Mesothelial cell of epicardium (in vitro differentiated cells): ENCODE measurements at regions not wholly inside any gene's neighbourhood (a gene's known extent, or its start where the extent isn't known, plus 50 kb on each side); places are given as distances from the start of the nearest gene placed in this dataset.

Experiments
- DNase-seq, 2 experiments: peaks; one replicate each; pipeline ENCODE4 v3.0.0; 2021; ENCODE audit warnings: low spot score in 2 of 2; ENCODE audit not compliant: unreplicated experiment in 2 of 2
- H3K27ac Mint-ChIP-seq: 2 replicates; pipeline ENCODE4 v1.8.0; 2021; ENCODE audit warnings: mixed read lengths
- H3K27me3 Mint-ChIP-seq: 2 replicates; pipeline ENCODE4 v1.8.0; 2021; ENCODE audit warnings: low read depth, mixed read lengths
- H3K36me3 Mint-ChIP-seq: 2 replicates; pipeline ENCODE4 v1.8.0; 2021; ENCODE audit warnings: mixed read lengths
- H3K4me1 Mint-ChIP-seq: 2 replicates; pipeline ENCODE4 v1.8.0; 2021; ENCODE audit warnings: mixed read lengths
- H3K4me3 Mint-ChIP-seq: 2 replicates; pipeline ENCODE4 v1.8.0; 2021; ENCODE audit warnings: mild to moderate bottlenecking, moderate library complexity, mixed read lengths
- H3K9me3 Mint-ChIP-seq: 2 replicates; pipeline ENCODE4 v1.8.0; 2021; ENCODE audit warnings: mixed read lengths
- CTCF ChIP-seq: fragments of 200-600 bp; sonication (generic); IDR thresholded peaks from one replicate; pipeline ENCODE4 v1.5.0; 2021; ENCODE audit warnings: antibody characterized with exemption; ENCODE audit not compliant: unreplicated experiment

GRCh38 chr2:194155431-194155830, 1501.6 kb upstream of the SLC39A10 start:
- no peak for TF ChIP-seq CTCF

GRCh38 chr2:194151231-194151630, 1505.8 kb upstream of the SLC39A10 start:
- no peaks in the 10 kb centered on the region for H3K36me3 Mint-ChIP-seq
- DNase-seq = no peak
- H3K27ac Mint-ChIP-seq = no peak overlapping the region
- H3K4me1 Mint-ChIP-seq = no peaks in the 10 kb centered on the region
- TF ChIP-seq CTCF = no peak
- H3K4me3 Mint-ChIP-seq = no peak overlapping the region
- no peaks in the 10 kb centered on the region for H3K27me3 Mint-ChIP-seq
- peaks cover 13% of the 10 kb centered on the region for H3K9me3 Mint-ChIP-seq

More at GRCh38 chr2:194155431-194155830, 1501.6 kb upstream of the SLC39A10 start:
- peaks cover 51% of the 10 kb centered on the region for H3K9me3 Mint-ChIP-seq
- H3K4me1 Mint-ChIP-seq = no peaks in the 10 kb centered on the region
- H3K27me3 Mint-ChIP-seq = no peaks in the 10 kb centered on the region
- no peak overlapping the region for H3K27ac Mint-ChIP-seq
- no peak for DNase-seq
- H3K36me3 Mint-ChIP-seq = peaks cover 9% of the 10 kb centered on the region
- H3K4me3 Mint-ChIP-seq = no peak overlapping the region

GRCh38 chr2:194135463-194135862, 1521.6 kb upstream of the SLC39A10 start:
- Mint-ChIP-seq H3K4me1 (no peaks in the 10 kb centered on the region), H3K27me3 (no peaks in the 10 kb centered on the region), H3K27ac (no peak overlapping the region), H3K4me3 (no peak overlapping the region), H3K9me3 (peaks cover 15% of the 10 kb centered on the region), H3K36me3 (no peaks in the 10 kb centered on the region)
- no peak for TF ChIP-seq CTCF
- DNase-seq = no peak

- Mint-ChIP-seq H3K4me3 (no peak overlapping the region), H3K36me3 (no peaks in the 10 kb centered on the region), H3K4me1 (no peaks in the 10 kb centered on the region), H3K9me3 (peaks cover 7% of the 10 kb centered on the region), H3K27ac (no peak overlapping the region), H3K27me3 (no peaks in the 10 kb centered on the region)
- no peak for DNase-seq
- TF ChIP-seq CTCF = no peak
These were observed 1528.2 kb upstream of the SLC39A10 start for GRCh38 chr2:194128810-194129209.

- DNase-seq = no peak
- Mint-ChIP-seq H3K4me3 (no peak overlapping the region), H3K4me1 (no peaks in the 10 kb centered on the region), H3K9me3 (peaks cover 13% of the 10 kb centered on the region), H3K27ac (no peak overlapping the region), H3K27me3 (no peaks in the 10 kb centered on the region), H3K36me3 (no peaks in the 10 kb centered on the region)
- no peak for TF ChIP-seq CTCF
These were observed 1530.6 kb upstream of the SLC39A10 start for GRCh38 chr2:194126418-194126817.

GRCh38 chr2:194116861-194117260, 1540.2 kb upstream of the SLC39A10 start:
- Mint-ChIP-seq H3K4me1 (no peaks in the 10 kb centered on the region), H3K9me3 (peaks cover 3% of the 10 kb centered on the region), H3K36me3 (no peaks in the 10 kb centered on the region), H3K27ac (no peak overlapping the region), H3K27me3 (no peaks in the 10 kb centered on the region), H3K4me3 (no peak overlapping the region)
- no peak for DNase-seq
- no peak for TF ChIP-seq CTCF
